GM12865 (cell line): ENCODE measurements at regions not wholly inside any gene's neighbourhood (a gene's known extent, or its start where the extent isn't known, plus 50 kb on each side); places are given as distances from the start of the nearest gene placed in this dataset.

Experiments
- DNase-seq: peaks from one replicate; pipeline ENCODE4 v3.0.0; 2010; ENCODE audit warnings: low read depth
- H3K4me3 ChIP-seq: 2 replicates; pipeline ENCODE4 v1.5.1; 2011; ENCODE audit warnings: mild to moderate bottlenecking, low read depth, low read length, control low read depth
- CTCF ChIP-seq: IDR thresholded peaks from 2 replicates; pipeline ENCODE4 v1.5.1; 2011; ENCODE audit warnings: low read length, control low read depth, low read depth, inconsistent platforms; ENCODE audit not compliant: insufficient read depth; ENCODE audit errors: missing control alignments

- DNase-seq, result no peak
- no peak for TF ChIP-seq CTCF
- H3K4me3 ChIP-seq, result no peak overlapping the region
These were observed 468.4 kb upstream of the FOXG1 start for GRCh38 chr14:28298156-28298555.

GRCh38 chr14:28299227-28299626 is 467.4 kb upstream of the FOXG1 start:
- DNase-seq, result no peak
- H3K4me3 ChIP-seq, result no peak overlapping the region
- TF ChIP-seq CTCF, result no peak

GRCh38 chr14:28300356-28300755 is 466.2 kb upstream of the FOXG1 start:
- H3K4me3 ChIP-seq, result no peak overlapping the region
- DNase-seq, result no peak
- no peak for TF ChIP-seq CTCF

- no peak overlapping the region for H3K4me3 ChIP-seq
- DNase-seq, result no peak
- TF ChIP-seq CTCF, result no peak
These were observed 465.4 kb upstream of the FOXG1 start for GRCh38 chr14:28301179-28301578.

GRCh38 chr14:28303248-28303647 is 463.3 kb upstream of the FOXG1 start:
- no peak for TF ChIP-seq CTCF
- no peak overlapping the region for H3K4me3 ChIP-seq
- DNase-seq, result no peak

- no peak for DNase-seq
- no peak for TF ChIP-seq CTCF
- no peak overlapping the region for H3K4me3 ChIP-seq
These were observed 460.6 kb upstream of the FOXG1 start for GRCh38 chr14:28305938-28306337.

GRCh38 chr14:28307506-28307905 is 459.1 kb upstream of the FOXG1 start:
- TF ChIP-seq CTCF, result no peak
- H3K4me3 ChIP-seq, result no peak overlapping the region
- no peak for DNase-seq
